ENCODE measurements at regions not wholly inside any gene's neighbourhood (a gene's known extent, or its start where the extent isn't known, plus 50 kb on each side); places are given as distances from the start of the nearest gene placed in this dataset.

DNA sequence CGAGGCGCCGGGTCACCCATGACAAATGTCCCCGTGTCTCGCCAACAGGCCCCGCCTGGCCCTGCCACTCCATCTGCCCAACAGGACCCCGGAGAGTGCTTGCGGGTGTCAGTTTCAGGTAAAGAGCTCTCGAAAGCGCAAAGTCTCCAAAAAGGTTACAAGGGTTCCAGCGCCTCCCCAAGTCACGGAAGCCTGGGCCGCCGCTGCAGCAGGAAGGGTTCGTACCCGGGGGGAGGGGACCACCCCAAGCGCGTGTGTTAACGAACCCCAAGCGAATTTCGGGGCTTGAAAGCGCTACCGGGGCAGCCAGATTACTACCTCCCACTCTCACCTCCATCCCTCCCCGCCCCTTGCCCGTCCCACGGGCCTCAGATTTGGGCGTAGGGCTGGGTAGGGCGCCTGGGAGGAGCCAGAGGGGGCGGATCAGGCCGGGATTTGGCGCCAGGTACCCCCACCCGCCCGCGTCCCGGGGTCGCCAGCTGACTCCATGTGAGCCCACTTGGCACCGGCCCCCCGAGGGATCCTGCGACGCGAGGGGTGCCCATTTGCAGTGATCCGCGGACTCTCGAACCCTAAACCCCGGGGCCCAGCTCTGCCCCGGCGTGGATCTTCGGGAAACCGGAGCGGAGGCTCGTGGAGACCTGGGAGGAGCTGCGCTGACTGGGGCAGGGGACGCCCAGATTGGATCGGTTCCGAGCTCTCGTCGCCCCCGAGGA is 85.9 kb downstream of the NR2F2 start:
- TF ChIP-seq, protein P1, sequence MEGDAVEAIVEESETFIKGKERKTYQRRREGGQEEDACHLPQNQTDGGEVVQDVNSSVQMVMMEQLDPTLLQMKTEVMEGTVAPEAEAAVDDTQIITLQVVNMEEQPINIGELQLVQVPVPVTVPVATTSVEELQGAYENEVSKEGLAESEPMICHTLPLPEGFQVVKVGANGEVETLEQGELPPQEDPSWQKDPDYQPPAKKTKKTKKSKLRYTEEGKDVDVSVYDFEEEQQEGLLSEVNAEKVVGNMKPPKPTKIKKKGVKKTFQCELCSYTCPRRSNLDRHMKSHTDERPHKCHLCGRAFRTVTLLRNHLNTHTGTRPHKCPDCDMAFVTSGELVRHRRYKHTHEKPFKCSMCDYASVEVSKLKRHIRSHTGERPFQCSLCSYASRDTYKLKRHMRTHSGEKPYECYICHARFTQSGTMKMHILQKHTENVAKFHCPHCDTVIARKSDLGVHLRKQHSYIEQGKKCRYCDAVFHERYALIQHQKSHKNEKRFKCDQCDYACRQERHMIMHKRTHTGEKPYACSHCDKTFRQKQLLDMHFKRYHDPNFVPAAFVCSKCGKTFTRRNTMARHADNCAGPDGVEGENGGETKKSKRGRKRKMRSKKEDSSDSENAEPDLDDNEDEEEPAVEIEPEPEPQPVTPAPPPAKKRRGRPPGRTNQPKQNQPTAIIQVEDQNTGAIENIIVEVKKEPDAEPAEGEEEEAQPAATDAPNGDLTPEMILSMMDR (IDR thresholded peaks at IDR 0.05): no peak
- TF ChIP-seq POLR2A (IDR thresholded peaks at IDR 0.05): no peak

All from heart left ventricle (tissue), 13 donors.